NCI-H524 treated with DMSO at 0.1 percent for 48 hours (cell line): ENCODE measurements at regions not wholly inside any gene's neighbourhood (a gene's known extent, or its start where the extent isn't known, plus 50 kb on each side); places are given as distances from the start of the nearest gene placed in this dataset.

ENCODE experiments used
- DNase-seq: peaks from one replicate; lab custom pipeline; 2025; lab: John Stamatoyannopoulos, UW

- DNase-seq: no peak
Observed at GRCh38 chr15:77733579-77734300, 101.0 kb upstream of the LINGO1 start.

- no peak for DNase-seq
Observed at GRCh38 chr15:77732514-77733335, 100.0 kb upstream of the LINGO1 start.

GRCh38 chr15:77731945-77732344, 99.2 kb upstream of the LINGO1 start:
- DNase-seq: no peak

GRCh38 chr15:77731067-77731466, 98.4 kb upstream of the LINGO1 start:
- no peak for DNase-seq

- no peak for DNase-seq
Observed at GRCh38 chr15:77727635-77728304, 95.1 kb upstream of the LINGO1 start.

GRCh38 chr15:77724715-77725114, 92.0 kb upstream of the LINGO1 start:
- DNase-seq: no peak

GRCh38 chr15:77723756-77724155, 91.0 kb upstream of the LINGO1 start:
- DNase-seq: no peak

GRCh38 chr15:77722759-77723460, 90.2 kb upstream of the LINGO1 start:
- DNase-seq: no peak

GRCh38 chr15:77721963-77722362, 89.3 kb upstream of the LINGO1 start:
- no peak for DNase-seq

GRCh38 chr15:77720655-77721054, 87.9 kb upstream of the LINGO1 start:
- no peak for DNase-seq

GRCh38 chr15:77720173-77720572, 87.5 kb upstream of the LINGO1 start:
- no peak for DNase-seq

- no peak for DNase-seq
Observed at GRCh38 chr15:77719450-77719849, 86.7 kb upstream of the LINGO1 start.

- DNase-seq: no peak
Observed at GRCh38 chr15:77717333-77717990, 84.8 kb upstream of the LINGO1 start.

- no peak for DNase-seq
Observed at GRCh38 chr15:77716632-77717332, 84.1 kb upstream of the LINGO1 start.

GRCh38 chr15:77715860-77716259, 83.1 kb upstream of the LINGO1 start:
- no peak for DNase-seq

- DNase-seq: no peak
Observed at GRCh38 chr15:77715051-77715450, 82.3 kb upstream of the LINGO1 start.

- no peak for DNase-seq
Observed at GRCh38 chr15:77714555-77714954, 81.8 kb upstream of the LINGO1 start.

- no peak for DNase-seq
Observed at GRCh38 chr15:77714023-77714422, 81.3 kb upstream of the LINGO1 start.

GRCh38 chr15:77713281-77713680, 80.6 kb upstream of the LINGO1 start:
- DNase-seq: no peak

- no peak for DNase-seq
Observed at GRCh38 chr15:77712438-77712837, 79.7 kb upstream of the LINGO1 start.

- DNase-seq: no peak
Observed at GRCh38 chr15:77710637-77711036, 77.9 kb upstream of the LINGO1 start.
